Panc1 (cell line): ENCODE measurements at regions not wholly inside any gene's neighbourhood (a gene's known extent, or its start where the extent isn't known, plus 50 kb on each side); places are given as distances from the start of the nearest gene placed in this dataset.

Experiments used
- CTCF ChIP-seq: fragments of 450-650 bp; IDR thresholded peaks from 2 replicates; pipeline ENCODE4 v1.5.1; 2017; ENCODE audit warnings: mild to moderate bottlenecking
- POLR2AphosphoS5 ChIP-seq: IDR thresholded peaks from 2 replicates; pipeline ENCODE4 v1.6.1; 2012; ENCODE audit warnings: mild to moderate bottlenecking, low read depth, low read length, moderate library complexity
- REST ChIP-seq, 2 experiments: IDR thresholded peaks; 2 replicates each; pipeline ENCODE4 v1.6.1; 2011 to 2012; ENCODE audit warnings: low read depth in 2 of 2, control low read depth in 1 of 2, low read length in 1 of 2, mild to moderate bottlenecking in 1 of 2, moderate library complexity in 1 of 2; ENCODE audit not compliant: insufficient read depth in 1 of 2
- SIN3A ChIP-seq: IDR thresholded peaks from 2 replicates; pipeline ENCODE4 v1.6.1; 2012; ENCODE audit warnings: low read depth, mild to moderate bottlenecking, low read length, moderate library complexity, borderline replicate concordance; ENCODE audit not compliant: insufficient read depth

- TF ChIP-seq CTCF (no peak), REST (IDR thresholded peaks at IDR 0.05; ENCODE audit: insufficient read depth in 1 of 2, low read depth in 2 of 2, low read length in 1 of 2) (no peak), POLR2AphosphoS5 (no peak), SIN3A (no peak)
Measured at GRCh38 chr9:106051545-106051944, 357.2 kb downstream of the TMEM38B start.
